WTC11 (cell line): ENCODE measurements at regions not wholly inside any gene's neighbourhood (a gene's known extent, or its start where the extent isn't known, plus 50 kb on each side); places are given as distances from the start of the nearest gene placed in this dataset.

ENCODE experiments used
- ATAC-seq: fragments of 200-7000 bp; cut with Tn5 transposase; 2 replicates; pipeline ENCODE4 v1.10.0; 2021; ENCODE audit warnings: mild to moderate bottlenecking, moderate library complexity
- CTCF ChIA-PET: fragments of 300-600 bp; sonication (Branson Sonifier 250); formaldehyde crosslinking; loops from one replicate; lab custom pipeline; 2021; ENCODE audit warnings: antibody characterized with exemption; lab: Charles Lee
- POLR2A ChIA-PET: fragments of 350-600 bp; sonication (Branson Sonifier 250); formaldehyde crosslinking; loops from one replicate; lab custom pipeline; 2021; ENCODE audit warnings: antibody characterized with exemption; lab: Charles Lee
- DNase-seq: peaks from one replicate; pipeline ENCODE4 v3.0.0; 2021; ENCODE audit warnings: low spot score
- H3K27ac Mint-ChIP-seq: 2 replicates; pipeline ENCODE4 v1.8.0; 2021; ENCODE audit warnings: mixed read lengths
- H3K27me3 Mint-ChIP-seq: 2 replicates; pipeline ENCODE4 v1.8.0; 2021; ENCODE audit warnings: low read depth, mild to moderate bottlenecking, moderate library complexity, mixed read lengths
- H3K36me3 Mint-ChIP-seq: 2 replicates; pipeline ENCODE4 v1.8.0; 2021; ENCODE audit warnings: mixed read lengths
- H3K4me1 Mint-ChIP-seq: 2 replicates; pipeline ENCODE4 v1.8.0; 2022; ENCODE audit warnings: mixed read lengths
- H3K4me3 Mint-ChIP-seq: 2 replicates; pipeline ENCODE4 v1.8.0; 2021; ENCODE audit warnings: mild to moderate bottlenecking, moderate library complexity, mixed read lengths
- H3K9me3 Mint-ChIP-seq: 2 replicates; pipeline ENCODE4 v1.8.0; 2021; ENCODE audit warnings: mixed read lengths
- EMX1 ChIP-seq: fragments of 250-450 bp; sonication (Bioruptor Pico); IDR thresholded peaks from 2 replicates; pipeline ENCODE4 v1.8.0; 2021; ENCODE audit warnings: mild to moderate bottlenecking
- ESRRA ChIP-seq: sonication (generic); formaldehyde crosslinking; IDR thresholded peaks from 2 replicates; pipeline ENCODE4 v1.8.1; 2022; ENCODE audit warnings: mild to moderate bottlenecking, missing genetic modification reagents, borderline replicate concordance
- FOXK1 ChIP-seq: sonication (generic); formaldehyde crosslinking; IDR thresholded peaks from 2 replicates; pipeline ENCODE4 v1.8.0; 2022; ENCODE audit warnings: mild to moderate bottlenecking, moderate library complexity, missing genetic modification reagents
- GTF2I ChIP-seq: fragments of 250-450 bp; sonication (Bioruptor Pico); conservative IDR thresholded peaks from 2 replicates; pipeline ENCODE4 v1.4.0; 2021; ENCODE audit warnings: mild to moderate bottlenecking
- HMGA2 ChIP-seq: fragments of 250-450 bp; sonication (Bioruptor Pico); IDR thresholded peaks from 2 replicates; pipeline ENCODE4 v1.4.0; 2021; ENCODE audit warnings: mild to moderate bottlenecking, moderate library complexity
- JAZF1 ChIP-seq: fragments of 250-450 bp; sonication (Bioruptor Pico); IDR thresholded peaks from 2 replicates; pipeline ENCODE4 v1.9.0; 2021; ENCODE audit warnings: moderate library complexity, mild to moderate bottlenecking, inconsistent platforms
- KAT7 ChIP-seq: sonication (generic); formaldehyde crosslinking; IDR thresholded peaks from 2 replicates; pipeline ENCODE4 v1.8.1; 2023; ENCODE audit warnings: missing genetic modification reagents, mild to moderate bottlenecking, borderline replicate concordance
- NR1H2 ChIP-seq: sonication (generic); formaldehyde crosslinking; IDR thresholded peaks from 2 replicates; pipeline ENCODE4 v1.9.0; 2021; ENCODE audit warnings: mild to moderate bottlenecking, moderate library complexity, missing genetic modification reagents
- NR3C1 ChIP-seq: sonication (generic); formaldehyde crosslinking; conservative IDR thresholded peaks from 2 replicates; pipeline ENCODE4 v1.8.1; 2023; ENCODE audit warnings: low read depth, mild to moderate bottlenecking, missing genetic modification reagents
- RELA ChIP-seq: sonication (generic); formaldehyde crosslinking; IDR thresholded peaks from 2 replicates; pipeline ENCODE4 v1.8.1; 2022; ENCODE audit warnings: missing genetic modification reagents, mild to moderate bottlenecking, borderline replicate concordance
- RORB ChIP-seq: fragments of 250-450 bp; sonication (Bioruptor Pico); IDR thresholded peaks from 2 replicates; pipeline ENCODE4 v1.9.0; 2021; ENCODE audit warnings: mild to moderate bottlenecking
- SMAD3 ChIP-seq: sonication (generic); formaldehyde crosslinking; IDR thresholded peaks from 2 replicates; pipeline ENCODE4 v1.8.0; 2022; ENCODE audit warnings: missing genetic modification reagents, mild to moderate bottlenecking, borderline replicate concordance
- SMAD4 ChIP-seq: sonication (generic); formaldehyde crosslinking; IDR thresholded peaks from 2 replicates; pipeline ENCODE4 v1.8.0; 2022; ENCODE audit warnings: mild to moderate bottlenecking, missing genetic modification reagents
- TCF7 ChIP-seq: sonication (generic); formaldehyde crosslinking; IDR thresholded peaks from 2 replicates; pipeline ENCODE4 v1.8.0; 2022; ENCODE audit warnings: mild to moderate bottlenecking, low read depth, missing genetic modification reagents, moderate library complexity
- TEAD1 ChIP-seq: sonication (generic); formaldehyde crosslinking; IDR thresholded peaks from 2 replicates; pipeline ENCODE4 v1.8.0; 2022; ENCODE audit warnings: mild to moderate bottlenecking, missing genetic modification reagents
- ZNF219 ChIP-seq: sonication (generic); formaldehyde crosslinking; IDR thresholded peaks from 2 replicates; pipeline ENCODE4 v1.8.0; 2023; ENCODE audit warnings: missing genetic modification reagents, mild to moderate bottlenecking, borderline replicate concordance
- ZNF232 ChIP-seq: sonication (generic); formaldehyde crosslinking; IDR thresholded peaks from 2 replicates; pipeline ENCODE4 v1.8.0; 2022; ENCODE audit warnings: mild to moderate bottlenecking, missing genetic modification reagents
- ZNF423 ChIP-seq: fragments of 250-450 bp; sonication (Bioruptor Pico); IDR thresholded peaks from 2 replicates; pipeline ENCODE4 v2.1.2; 2022; ENCODE audit warnings: mild to moderate bottlenecking, moderate library complexity
- TF ChIP-seq, protein P1 (sequence below): sonication (generic); formaldehyde crosslinking; IDR thresholded peaks from 2 replicates; pipeline ENCODE4 v1.8.1; 2023; ENCODE audit warnings: mild to moderate bottlenecking, missing genetic modification reagents
- TF ChIP-seq, protein P2 (sequence below): fragments of 250-450 bp; sonication (Bioruptor Pico); IDR thresholded peaks from 2 replicates; pipeline ENCODE4 v2.1.2; 2022; ENCODE audit warnings: mild to moderate bottlenecking, moderate library complexity
- TF ChIP-seq, protein P3 (sequence below): fragments of 250-450 bp; sonication (Bioruptor Pico); IDR thresholded peaks from 2 replicates; pipeline ENCODE4 v1.9.0; 2021; ENCODE audit warnings: mild to moderate bottlenecking
- TF ChIP-seq, protein P4 (sequence below): fragments of 250-450 bp; sonication (Bioruptor Pico); IDR thresholded peaks from 2 replicates; pipeline ENCODE4 v1.9.0; 2021; ENCODE audit warnings: mild to moderate bottlenecking

DNA sequence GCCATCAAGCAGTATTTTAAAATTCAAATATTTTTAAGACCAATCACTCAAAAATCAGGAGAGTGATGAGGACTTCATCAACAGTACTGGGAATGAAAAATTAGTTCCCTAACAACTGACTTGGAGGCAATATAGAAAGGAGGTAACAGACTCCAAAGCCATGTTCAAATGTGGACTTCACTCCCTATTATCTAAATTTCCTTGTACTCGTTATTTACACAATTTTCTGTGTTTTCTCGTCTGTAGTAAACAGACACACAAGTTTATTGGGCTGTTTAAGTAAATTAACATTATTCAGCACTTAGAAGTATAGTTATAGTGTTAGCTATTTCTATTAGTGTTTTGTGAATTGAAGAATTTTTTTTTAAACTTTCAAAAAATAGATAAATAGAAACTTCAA, 159.5 kb upstream of the FTMT start (continued):
- TF ChIP-seq NR1H2 (CRISPR knock-in tag) (no peak), KAT7 (CRISPR knock-in tag) (no peak), EMX1 (no peak), TCF7 (no peak), SMAD3 (CRISPR knock-in tag) (no peak)
- TF ChIP-seq, protein P1, sequence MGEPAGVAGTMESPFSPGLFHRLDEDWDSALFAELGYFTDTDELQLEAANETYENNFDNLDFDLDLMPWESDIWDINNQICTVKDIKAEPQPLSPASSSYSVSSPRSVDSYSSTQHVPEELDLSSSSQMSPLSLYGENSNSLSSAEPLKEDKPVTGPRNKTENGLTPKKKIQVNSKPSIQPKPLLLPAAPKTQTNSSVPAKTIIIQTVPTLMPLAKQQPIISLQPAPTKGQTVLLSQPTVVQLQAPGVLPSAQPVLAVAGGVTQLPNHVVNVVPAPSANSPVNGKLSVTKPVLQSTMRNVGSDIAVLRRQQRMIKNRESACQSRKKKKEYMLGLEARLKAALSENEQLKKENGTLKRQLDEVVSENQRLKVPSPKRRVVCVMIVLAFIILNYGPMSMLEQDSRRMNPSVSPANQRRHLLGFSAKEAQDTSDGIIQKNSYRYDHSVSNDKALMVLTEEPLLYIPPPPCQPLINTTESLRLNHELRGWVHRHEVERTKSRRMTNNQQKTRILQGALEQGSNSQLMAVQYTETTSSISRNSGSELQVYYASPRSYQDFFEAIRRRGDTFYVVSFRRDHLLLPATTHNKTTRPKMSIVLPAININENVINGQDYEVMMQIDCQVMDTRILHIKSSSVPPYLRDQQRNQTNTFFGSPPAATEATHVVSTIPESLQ (CRISPR knock-in tag): no peak

DNA sequence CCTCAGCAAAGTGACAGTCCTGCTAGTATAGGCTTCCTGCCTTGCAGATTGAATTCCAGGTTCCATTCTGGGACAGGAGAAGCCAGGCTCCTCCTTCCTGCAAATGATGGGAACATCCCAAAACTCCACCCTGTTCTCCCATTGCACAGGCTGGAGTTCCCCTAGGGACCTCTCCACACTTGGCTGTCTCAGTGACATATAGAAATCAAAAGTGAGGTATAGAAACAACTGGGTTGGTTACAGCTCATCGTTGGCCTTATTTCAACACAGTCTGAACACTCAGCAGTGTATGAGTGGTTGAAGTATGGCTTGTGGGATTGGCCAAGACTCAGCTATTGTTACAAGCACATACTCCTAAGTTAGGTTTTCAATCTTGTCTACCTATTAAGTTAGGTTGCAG, 157.8 kb upstream of the FTMT start:
- TF ChIP-seq ESRRA (CRISPR knock-in tag) (no peak), HMGA2 (CRISPR knock-in tag) (no peak), RORB (CRISPR knock-in tag) (no peak), ZNF232 (CRISPR knock-in tag) (no peak), RELA (CRISPR knock-in tag) (no peak), NR1H2 (CRISPR knock-in tag) (no peak), ZNF423 (CRISPR knock-in tag) (no peak), SMAD4 (CRISPR knock-in tag) (no peak), TEAD1 (CRISPR knock-in tag) (no peak), FOXK1 (CRISPR knock-in tag) (no peak), NR3C1 (CRISPR knock-in tag) (no peak), GTF2I (CRISPR knock-in tag) (no peak), ZNF219 (CRISPR knock-in tag) (no peak), JAZF1 (CRISPR knock-in tag) (no peak)
- TF ChIP-seq, protein P2, sequence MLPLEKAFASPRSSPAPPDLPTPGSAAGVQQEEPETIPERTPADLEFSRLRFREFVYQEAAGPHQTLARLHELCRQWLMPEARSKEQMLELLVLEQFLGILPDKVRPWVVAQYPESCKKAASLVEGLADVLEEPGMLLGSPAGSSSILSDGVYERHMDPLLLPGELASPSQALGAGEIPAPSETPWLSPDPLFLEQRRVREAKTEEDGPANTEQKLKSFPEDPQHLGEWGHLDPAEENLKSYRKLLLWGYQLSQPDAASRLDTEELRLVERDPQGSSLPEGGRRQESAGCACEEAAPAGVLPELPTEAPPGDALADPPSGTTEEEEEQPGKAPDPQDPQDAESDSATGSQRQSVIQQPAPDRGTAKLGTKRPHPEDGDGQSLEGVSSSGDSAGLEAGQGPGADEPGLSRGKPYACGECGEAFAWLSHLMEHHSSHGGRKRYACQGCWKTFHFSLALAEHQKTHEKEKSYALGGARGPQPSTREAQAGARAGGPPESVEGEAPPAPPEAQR (CRISPR knock-in tag): no peak
- TF ChIP-seq, protein P3, sequence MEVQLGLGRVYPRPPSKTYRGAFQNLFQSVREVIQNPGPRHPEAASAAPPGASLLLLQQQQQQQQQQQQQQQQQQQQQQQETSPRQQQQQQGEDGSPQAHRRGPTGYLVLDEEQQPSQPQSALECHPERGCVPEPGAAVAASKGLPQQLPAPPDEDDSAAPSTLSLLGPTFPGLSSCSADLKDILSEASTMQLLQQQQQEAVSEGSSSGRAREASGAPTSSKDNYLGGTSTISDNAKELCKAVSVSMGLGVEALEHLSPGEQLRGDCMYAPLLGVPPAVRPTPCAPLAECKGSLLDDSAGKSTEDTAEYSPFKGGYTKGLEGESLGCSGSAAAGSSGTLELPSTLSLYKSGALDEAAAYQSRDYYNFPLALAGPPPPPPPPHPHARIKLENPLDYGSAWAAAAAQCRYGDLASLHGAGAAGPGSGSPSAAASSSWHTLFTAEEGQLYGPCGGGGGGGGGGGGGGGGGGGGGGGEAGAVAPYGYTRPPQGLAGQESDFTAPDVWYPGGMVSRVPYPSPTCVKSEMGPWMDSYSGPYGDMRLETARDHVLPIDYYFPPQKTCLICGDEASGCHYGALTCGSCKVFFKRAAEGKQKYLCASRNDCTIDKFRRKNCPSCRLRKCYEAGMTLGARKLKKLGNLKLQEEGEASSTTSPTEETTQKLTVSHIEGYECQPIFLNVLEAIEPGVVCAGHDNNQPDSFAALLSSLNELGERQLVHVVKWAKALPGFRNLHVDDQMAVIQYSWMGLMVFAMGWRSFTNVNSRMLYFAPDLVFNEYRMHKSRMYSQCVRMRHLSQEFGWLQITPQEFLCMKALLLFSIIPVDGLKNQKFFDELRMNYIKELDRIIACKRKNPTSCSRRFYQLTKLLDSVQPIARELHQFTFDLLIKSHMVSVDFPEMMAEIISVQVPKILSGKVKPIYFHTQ: no peak
- TF ChIP-seq, protein P4, sequence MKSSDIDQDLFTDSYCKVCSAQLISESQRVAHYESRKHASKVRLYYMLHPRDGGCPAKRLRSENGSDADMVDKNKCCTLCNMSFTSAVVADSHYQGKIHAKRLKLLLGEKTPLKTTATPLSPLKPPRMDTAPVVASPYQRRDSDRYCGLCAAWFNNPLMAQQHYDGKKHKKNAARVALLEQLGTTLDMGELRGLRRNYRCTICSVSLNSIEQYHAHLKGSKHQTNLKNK: no peak
- TF ChIP-seq, protein P1 (CRISPR knock-in tag): no peak
- Mint-ChIP-seq H3K27me3 (no peaks in the 10 kb centered on the region), H3K4me3 (no peak overlapping the region), H3K36me3 (no peaks in the 10 kb centered on the region), H3K27ac (no peak overlapping the region), H3K4me1 (peaks cover 37% of the 10 kb centered on the region), H3K9me3 (no peaks in the 10 kb centered on the region)
- ChIA-PET CTCF (no interaction called here), POLR2A (no interaction called here)
- peak; percentile 79 for ATAC-seq
- DNase-seq: no peak
